NCI-H2227 treated with DMSO at 0.1 percent for 48 hours (cell line): ENCODE measurements at regions not wholly inside any gene's neighbourhood (a gene's known extent, or its start where the extent isn't known, plus 50 kb on each side); places are given as distances from the start of the nearest gene placed in this dataset.
"Not testable (repeated sequence)": the region's sequence is repeated elsewhere in the genome, so short reads cannot be mapped to it uniquely, and the experiment has no call there.

Source experiments
- DNase-seq: peaks from one replicate; lab custom pipeline; 2025; lab: John Stamatoyannopoulos, UW

GRCh38 chr1:30123896-30124295, 599.5 kb downstream of the MATN1 start:
- DNase-seq, result no peak

- no peak for DNase-seq
Measured at GRCh38 chr1:30123036-30123435, 600.3 kb downstream of the MATN1 start.

GRCh38 chr1:30120245-30121000, 603.0 kb downstream of the MATN1 start:
- DNase-seq, result no peak

- no peak for DNase-seq
Measured at GRCh38 chr1:30117685-30118084, 605.7 kb downstream of the MATN1 start.

GRCh38 chr1:30111431-30111830, 612.0 kb downstream of the MATN1 start:
- DNase-seq, result peak; percentile 60

GRCh38 chr1:30110846-30111245, 612.5 kb downstream of the MATN1 start:
- peak; percentile 9 for DNase-seq

- no peak for DNase-seq
Measured at GRCh38 chr1:30109853-30110252, 613.5 kb downstream of the MATN1 start.

- DNase-seq, result no peak
Measured at GRCh38 chr1:30108186-30108585, 615.2 kb downstream of the MATN1 start.

- DNase-seq, result no peak
Measured at GRCh38 chr1:30106125-30106524, 617.3 kb downstream of the MATN1 start.

- DNase-seq, result no peak
Measured at GRCh38 chr1:30104551-30104950, 618.8 kb downstream of the MATN1 start.

- DNase-seq, result no peak
Measured at GRCh38 chr1:30103708-30104411, 619.5 kb downstream of the MATN1 start.

GRCh38 chr1:30102605-30103004, 620.8 kb downstream of the MATN1 start:
- no peak for DNase-seq

GRCh38 chr1:30101487-30102227, 621.7 kb downstream of the MATN1 start:
- no peak for DNase-seq

- no peak for DNase-seq
Measured at GRCh38 chr1:30101016-30101415, 622.4 kb downstream of the MATN1 start.

GRCh38 chr1:30100524-30100862, 622.9 kb downstream of the MATN1 start:
- no peak for DNase-seq

- no peak for DNase-seq
Measured at GRCh38 chr1:30099587-30100523, 623.5 kb downstream of the MATN1 start.

- not testable (repeated sequence) for DNase-seq
Measured at GRCh38 chr1:30097851-30098250, 625.5 kb downstream of the MATN1 start.

GRCh38 chr1:30095451-30096025, 627.8 kb downstream of the MATN1 start:
- DNase-seq, result no peak

- DNase-seq, result no peak
Measured at GRCh38 chr1:30095051-30095450, 628.3 kb downstream of the MATN1 start.

GRCh38 chr1:30092051-30092858, 631.1 kb downstream of the MATN1 start:
- no peak for DNase-seq
